ENCODE measurements at regions not wholly inside any gene's neighbourhood (a gene's known extent, or its start where the extent isn't known, plus 50 kb on each side); places are given as distances from the start of the nearest gene placed in this dataset.

- no peak for TF ChIP-seq CTCF (IDR thresholded peaks at IDR 0.05; ENCODE audit: insufficient read depth, low read depth, low read length, missing control alignments)
- DNase-seq (ENCODE audit: low read depth): no peak
- no peak overlapping the region for H3K4me3 ChIP-seq (ENCODE audit: low read length)
Observed at GRCh38 chr2:188824125-188824524, 150.0 kb upstream of the COL3A1 start.

DNA sequence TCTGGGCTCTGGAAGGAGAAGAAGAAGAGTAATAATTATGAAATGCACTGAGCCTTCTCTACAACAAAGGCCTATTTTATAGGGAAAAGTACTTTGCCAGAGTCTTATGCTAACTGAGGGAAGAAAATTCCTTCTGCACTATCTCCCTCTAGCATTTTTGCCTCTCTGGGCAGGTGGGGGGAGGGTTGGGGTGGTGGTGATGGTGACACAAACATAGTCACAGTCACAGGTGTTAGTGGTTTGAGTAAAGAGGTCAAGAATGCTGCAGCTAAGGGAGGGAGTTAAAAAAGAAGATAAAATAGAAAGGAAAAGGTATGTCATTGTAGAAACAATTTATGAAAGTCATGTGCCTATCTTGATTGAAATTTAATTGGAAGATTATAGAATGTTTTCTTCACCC, 140.8 kb upstream of the COL3A1 start:
- no peak for TF ChIP-seq CTCF (IDR thresholded peaks at IDR 0.05; ENCODE audit: insufficient read depth, low read depth, low read length, missing control alignments)
- no peak overlapping the region for H3K4me3 ChIP-seq (ENCODE audit: low read length)
- no peak for DNase-seq (ENCODE audit: low read depth)

GRCh38 chr2:188833799-188834198, 140.4 kb upstream of the COL3A1 start:
- no peak overlapping the region for H3K4me3 ChIP-seq (ENCODE audit: low read length)
- no peak for DNase-seq (ENCODE audit: low read depth)
- no peak for TF ChIP-seq CTCF (IDR thresholded peaks at IDR 0.05; ENCODE audit: insufficient read depth, low read depth, low read length, missing control alignments)

GRCh38 chr2:188835006-188835405, 139.2 kb upstream of the COL3A1 start:
- no peak overlapping the region for H3K4me3 ChIP-seq (ENCODE audit: low read length)
- no peak for DNase-seq (ENCODE audit: low read depth)
- no peak for TF ChIP-seq CTCF (IDR thresholded peaks at IDR 0.05; ENCODE audit: insufficient read depth, low read depth, low read length, missing control alignments)

DNA sequence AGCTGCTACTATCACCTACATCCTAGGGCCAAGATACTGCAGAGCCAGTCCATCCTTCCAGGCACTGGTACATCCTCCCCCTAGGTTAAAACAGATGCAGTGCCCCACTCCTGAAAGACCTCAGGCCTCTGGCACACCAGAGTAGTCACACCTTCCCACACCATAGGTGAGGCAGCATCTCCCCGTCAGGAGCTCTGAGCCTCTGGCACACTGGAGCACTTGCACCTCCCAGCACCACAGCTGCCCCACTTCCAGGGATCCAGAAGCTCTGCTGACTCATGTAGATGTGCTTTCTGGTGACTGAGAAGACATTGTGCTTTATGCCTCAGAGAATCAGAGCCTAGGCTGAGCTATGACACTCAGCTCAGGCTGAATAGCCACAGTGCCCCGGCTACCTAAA, 138.4 kb upstream of the COL3A1 start:
- DNase-seq (ENCODE audit: low read depth): no peak
- H3K4me3 ChIP-seq (ENCODE audit: low read length): no peak overlapping the region
- TF ChIP-seq CTCF (IDR thresholded peaks at IDR 0.05; ENCODE audit: insufficient read depth, low read depth, low read length, missing control alignments): no peak

- peak; percentile 16 for DNase-seq (ENCODE audit: low read depth)
- no peak for TF ChIP-seq CTCF (IDR thresholded peaks at IDR 0.05; ENCODE audit: insufficient read depth, low read depth, low read length, missing control alignments)
- H3K4me3 ChIP-seq (ENCODE audit: low read length): no peak overlapping the region
Observed at GRCh38 chr2:188845692-188846091, 128.5 kb upstream of the COL3A1 start.

DNA sequence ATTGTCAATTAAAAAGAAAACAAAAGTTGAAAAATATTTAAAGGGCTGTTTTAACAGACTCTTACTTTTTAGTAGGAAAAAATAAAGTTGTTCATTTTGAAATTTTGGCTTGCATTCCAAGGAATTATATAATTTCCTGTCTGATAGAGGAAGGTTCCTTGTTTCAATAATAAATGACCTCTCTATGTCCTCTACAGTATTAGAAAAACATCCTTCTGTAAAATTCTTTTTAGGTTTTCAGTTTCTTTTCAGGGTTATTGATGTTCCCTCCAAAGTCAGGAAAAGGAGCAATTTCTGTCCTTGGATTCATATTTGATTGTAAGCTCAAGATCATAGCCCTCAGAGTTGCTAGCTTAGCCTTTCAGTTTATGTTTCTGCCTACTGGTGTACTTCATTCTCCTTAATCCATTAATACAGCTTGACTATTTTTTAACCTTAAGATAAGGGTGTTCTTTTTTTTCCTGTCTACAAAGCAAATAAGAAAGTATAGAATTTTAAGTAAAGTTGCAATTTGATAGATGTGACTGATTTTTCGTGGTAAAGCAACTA, 125.2 kb upstream of the COL3A1 start:
- DNase-seq (ENCODE audit: low read depth): no peak
- TF ChIP-seq CTCF (IDR thresholded peaks at IDR 0.05; ENCODE audit: insufficient read depth, low read depth, low read length, missing control alignments): no peak
- H3K4me3 ChIP-seq (ENCODE audit: low read length): no peak overlapping the region

Measured in epithelial cell of esophagus (primary cell).